ENCODE measurements at regions not wholly inside any gene's neighbourhood (a gene's known extent, or its start where the extent isn't known, plus 50 kb on each side); places are given as distances from the start of the nearest gene placed in this dataset.

DNA sequence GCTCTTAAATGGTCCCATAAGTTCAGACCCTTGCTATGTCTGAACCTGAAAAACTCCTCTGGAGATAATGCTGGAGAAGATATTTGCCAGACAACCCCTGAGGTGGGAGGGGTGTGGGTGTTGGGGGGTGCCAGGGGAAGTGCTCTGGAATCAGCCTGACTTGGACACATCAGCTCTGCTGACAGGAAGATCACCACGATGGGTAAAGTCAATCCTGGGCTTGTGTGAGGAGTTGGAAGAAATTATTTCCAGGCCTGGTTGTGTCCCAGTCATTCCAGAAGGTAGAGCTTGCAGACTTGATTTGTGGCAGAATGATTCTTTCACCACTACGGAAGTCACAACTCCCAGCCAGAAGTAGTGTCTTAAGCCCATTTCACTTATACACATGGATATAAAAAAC lies 60.3 kb upstream of the UNC5B start:
- TF ChIP-seq, protein P1, sequence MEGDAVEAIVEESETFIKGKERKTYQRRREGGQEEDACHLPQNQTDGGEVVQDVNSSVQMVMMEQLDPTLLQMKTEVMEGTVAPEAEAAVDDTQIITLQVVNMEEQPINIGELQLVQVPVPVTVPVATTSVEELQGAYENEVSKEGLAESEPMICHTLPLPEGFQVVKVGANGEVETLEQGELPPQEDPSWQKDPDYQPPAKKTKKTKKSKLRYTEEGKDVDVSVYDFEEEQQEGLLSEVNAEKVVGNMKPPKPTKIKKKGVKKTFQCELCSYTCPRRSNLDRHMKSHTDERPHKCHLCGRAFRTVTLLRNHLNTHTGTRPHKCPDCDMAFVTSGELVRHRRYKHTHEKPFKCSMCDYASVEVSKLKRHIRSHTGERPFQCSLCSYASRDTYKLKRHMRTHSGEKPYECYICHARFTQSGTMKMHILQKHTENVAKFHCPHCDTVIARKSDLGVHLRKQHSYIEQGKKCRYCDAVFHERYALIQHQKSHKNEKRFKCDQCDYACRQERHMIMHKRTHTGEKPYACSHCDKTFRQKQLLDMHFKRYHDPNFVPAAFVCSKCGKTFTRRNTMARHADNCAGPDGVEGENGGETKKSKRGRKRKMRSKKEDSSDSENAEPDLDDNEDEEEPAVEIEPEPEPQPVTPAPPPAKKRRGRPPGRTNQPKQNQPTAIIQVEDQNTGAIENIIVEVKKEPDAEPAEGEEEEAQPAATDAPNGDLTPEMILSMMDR (IDR thresholded peaks at IDR 0.05) = no peak
- TF ChIP-seq ZFX (IDR thresholded peaks at IDR 0.05; ENCODE audit: borderline replicate concordance) = no peak

DNA sequence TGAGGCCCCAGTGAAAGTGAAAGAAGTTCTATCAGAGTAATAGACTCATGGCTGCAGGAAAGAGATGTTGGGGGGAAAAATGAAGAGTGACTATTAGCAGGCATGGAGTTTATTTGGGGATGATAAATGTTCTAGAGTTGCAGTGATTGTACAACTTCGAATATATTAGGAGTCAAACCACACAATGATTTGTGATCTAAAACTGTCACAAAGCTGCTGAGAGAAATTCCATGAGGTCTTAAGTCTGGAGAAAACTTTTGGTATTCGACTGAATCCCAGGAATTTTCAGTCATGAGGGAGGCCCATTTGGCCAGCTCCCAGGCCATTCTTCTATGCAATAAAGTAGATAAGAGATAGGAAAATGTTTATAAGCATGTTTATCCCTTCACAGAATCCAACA lies 55.9 kb upstream of the UNC5B start:
- TF ChIP-seq, protein P1 (IDR thresholded peaks at IDR 0.05) = no peak
- TF ChIP-seq ZFX (IDR thresholded peaks at IDR 0.05; ENCODE audit: borderline replicate concordance) = no peak

More for the DNA sequence above, 60.3 kb upstream of the UNC5B start:
- no peak overlapping the region for H3K27ac ChIP-seq

GRCh38 chr10:71157435-71157834 lies 54.9 kb upstream of the UNC5B start:
- H3K27ac ChIP-seq = no peak overlapping the region
- TF ChIP-seq ZFX (IDR thresholded peaks at IDR 0.05; ENCODE audit: borderline replicate concordance) = no peak
- TF ChIP-seq, protein P1 (IDR thresholded peaks at IDR 0.05) = no peak

More for the DNA sequence above, 55.9 kb upstream of the UNC5B start:
- H3K27ac ChIP-seq = no peak overlapping the region

GRCh38 chr10:71158251-71158650 lies 54.1 kb upstream of the UNC5B start:
- TF ChIP-seq, protein P1 (IDR thresholded peaks at IDR 0.05) = no peak
- TF ChIP-seq ZFX (IDR thresholded peaks at IDR 0.05; ENCODE audit: borderline replicate concordance) = no peak
- H3K27ac ChIP-seq = no peak overlapping the region

DNA sequence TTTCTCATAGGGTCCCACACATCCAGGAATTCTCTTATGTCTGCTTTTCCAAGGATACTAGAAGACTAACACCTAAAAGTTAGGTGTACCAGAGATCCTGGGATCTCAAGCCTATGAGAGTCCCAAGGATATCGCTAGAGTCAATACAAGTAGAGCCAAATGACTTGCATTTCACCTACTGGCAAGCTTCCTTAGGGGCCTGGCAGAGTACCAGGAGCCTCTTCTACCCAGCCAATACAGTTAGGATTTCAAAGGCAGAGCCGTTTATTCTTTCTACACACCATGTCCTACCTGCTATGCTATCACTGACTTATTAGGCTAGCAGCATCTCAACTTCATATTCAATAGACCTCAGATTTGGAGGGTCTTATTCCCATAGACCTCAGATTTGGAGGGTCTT lies 53.5 kb upstream of the UNC5B start:
- TF ChIP-seq, protein P1 (IDR thresholded peaks at IDR 0.05) = no peak
- TF ChIP-seq ZFX (IDR thresholded peaks at IDR 0.05; ENCODE audit: borderline replicate concordance) = no peak
- no peak overlapping the region for H3K27ac ChIP-seq

DNA sequence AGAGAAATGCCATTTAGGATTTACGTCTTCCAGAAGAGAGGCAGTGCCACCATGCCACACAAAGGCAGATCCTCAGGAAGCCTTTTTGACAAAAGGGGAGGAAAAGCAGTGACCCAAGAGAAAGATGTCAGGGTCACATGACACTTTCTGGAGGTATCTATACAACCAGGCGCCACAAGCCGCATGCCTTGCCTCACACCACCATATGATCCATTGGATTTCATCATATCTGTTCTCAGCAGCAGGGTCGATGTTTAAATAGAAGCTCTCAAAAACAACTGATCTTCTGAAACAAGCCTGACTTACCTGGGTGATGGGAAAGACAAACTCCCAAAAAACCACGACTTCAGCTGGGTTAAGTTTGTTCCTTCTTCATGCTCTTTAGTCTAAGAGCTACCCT lies 52.5 kb upstream of the UNC5B start:
- TF ChIP-seq ZFX (IDR thresholded peaks at IDR 0.05; ENCODE audit: borderline replicate concordance) = no peak
- TF ChIP-seq, protein P1 (IDR thresholded peaks at IDR 0.05) = no peak
- H3K27ac ChIP-seq = no peak overlapping the region

- no peak overlapping the region for H3K27ac ChIP-seq
- TF ChIP-seq, protein P1 (IDR thresholded peaks at IDR 0.05) = no peak
- TF ChIP-seq ZFX (IDR thresholded peaks at IDR 0.05; ENCODE audit: borderline replicate concordance) = no peak
These were observed 50.9 kb upstream of the UNC5B start for GRCh38 chr10:71161425-71161824.
